Ishikawa (cell line): ENCODE measurements at regions not wholly inside any gene's neighbourhood (a gene's known extent, or its start where the extent isn't known, plus 50 kb on each side); places are given as distances from the start of the nearest gene placed in this dataset.

Experiments used
- CEBPB ChIP-seq: IDR thresholded peaks from 2 replicates; pipeline ENCODE4 v1.6.1; 2012
- CREB1 ChIP-seq: IDR thresholded peaks from 2 replicates; pipeline ENCODE4 v1.6.1; 2012; ENCODE audit warnings: low read depth
- EGR1 ChIP-seq: IDR thresholded peaks from 2 replicates; pipeline ENCODE4 v1.6.1; 2012
- EP300 ChIP-seq: IDR thresholded peaks from 2 replicates; pipeline ENCODE4 v1.6.1; 2012; ENCODE audit warnings: borderline replicate concordance
- FOXM1 ChIP-seq: IDR thresholded peaks from 2 replicates; pipeline ENCODE4 v1.6.1; 2012; ENCODE audit warnings: low read depth, borderline replicate concordance
- MAX ChIP-seq: IDR thresholded peaks from 2 replicates; pipeline ENCODE4 v1.6.1; 2012
- NFIC ChIP-seq: IDR thresholded peaks from 2 replicates; pipeline ENCODE4 v1.6.1; 2012
- RAD21 ChIP-seq: IDR thresholded peaks from 2 replicates; pipeline ENCODE4 v1.6.1; 2012; ENCODE audit warnings: low read depth
- REST ChIP-seq: IDR thresholded peaks from 2 replicates; pipeline ENCODE4 v1.6.1; 2012; ENCODE audit warnings: low read depth, mild to moderate bottlenecking
- TAF1 ChIP-seq: IDR thresholded peaks from 2 replicates; pipeline ENCODE4 v1.6.1; 2012; ENCODE audit warnings: low read depth, mild to moderate bottlenecking
- TCF12 ChIP-seq: IDR thresholded peaks from 2 replicates; pipeline ENCODE4 v1.6.1; 2012; ENCODE audit warnings: low read depth
- TEAD4 ChIP-seq: IDR thresholded peaks from 2 replicates; pipeline ENCODE4 v1.6.1; 2012
- USF1 ChIP-seq: IDR thresholded peaks from 2 replicates; pipeline ENCODE4 v1.6.1; 2012
- YY1 ChIP-seq: IDR thresholded peaks from 2 replicates; pipeline ENCODE4 v1.6.1; 2012; ENCODE audit warnings: low read depth
- ZBTB7A ChIP-seq: IDR thresholded peaks from 2 replicates; pipeline ENCODE4 v1.6.1; 2012; ENCODE audit warnings: low read depth

- TF ChIP-seq CEBPB (no peak), NFIC (no peak), EP300 (no peak), TEAD4 (no peak), YY1 (no peak), RAD21 (no peak), USF1 (no peak), REST (no peak), EGR1 (no peak), ZBTB7A (no peak), MAX (no peak), TAF1 (no peak), FOXM1 (no peak), CREB1 (no peak), TCF12 (no peak)
These were observed 108.7 kb downstream of the BTG1 start for GRCh38 chr12:92036771-92037453.

GRCh38 chr12:92036061-92036620, 109.5 kb downstream of the BTG1 start:
- no peak for TF ChIP-seq EGR1
- no peak for TF ChIP-seq TEAD4
- TF ChIP-seq REST: no peak
- no peak for TF ChIP-seq MAX
- TF ChIP-seq NFIC: no peak
- no peak for TF ChIP-seq USF1
- TF ChIP-seq TAF1: no peak
- TF ChIP-seq ZBTB7A: no peak
- no peak for TF ChIP-seq EP300
- TF ChIP-seq FOXM1: no peak
- no peak for TF ChIP-seq RAD21
- no peak for TF ChIP-seq CEBPB
- no peak for TF ChIP-seq TCF12
- TF ChIP-seq YY1: no peak
- no peak for TF ChIP-seq CREB1

- TF ChIP-seq TAF1: no peak
- TF ChIP-seq TEAD4: no peak
- TF ChIP-seq FOXM1: no peak
- no peak for TF ChIP-seq EGR1
- TF ChIP-seq TCF12: no peak
- no peak for TF ChIP-seq REST
- TF ChIP-seq EP300: no peak
- TF ChIP-seq RAD21: no peak
- TF ChIP-seq NFIC: no peak
- no peak for TF ChIP-seq USF1
These were observed 110.2 kb downstream of the BTG1 start for GRCh38 chr12:92035477-92035876.

- TF ChIP-seq YY1: no peak
- no peak for TF ChIP-seq ZBTB7A
- no peak for TF ChIP-seq MAX
- TF ChIP-seq TCF12: no peak
- TF ChIP-seq CEBPB: no peak
- no peak for TF ChIP-seq CREB1
- TF ChIP-seq FOXM1: no peak
- TF ChIP-seq NFIC: no peak
- TF ChIP-seq REST: no peak
- no peak for TF ChIP-seq EGR1
- no peak for TF ChIP-seq RAD21
- TF ChIP-seq EP300: no peak
These were observed 110.7 kb downstream of the BTG1 start for GRCh38 chr12:92034858-92035401.
